ENCODE measurements at regions not wholly inside any gene's neighbourhood (a gene's known extent, or its start where the extent isn't known, plus 50 kb on each side); places are given as distances from the start of the nearest gene placed in this dataset.

- POLR2A ChIA-PET, result no interaction called here
- no peaks in the 10 kb centered on the region for H3K9me3 ChIP-seq
- CTCF ChIA-PET, result interaction anchor here (0.6 kb wide), 1 partner anchor 27 kb away, joined by 3 read pairs; no protein-coding TSS in a partner anchor
- WGBS (ENCODE audit: missing lambda C conversion rate), result 40% methylated on average over 3 of the region's 3 CpGs
- no peak overlapping the region for H3K27ac ChIP-seq
- DNase-seq (ENCODE audit: low read depth in 1 of 2, low spot score in 1 of 2) (no peak), FAIRE-seq (no peak), ATAC-seq (no peak)
- TF ChIP-seq MYC (IDR thresholded peaks at IDR 0.05; ENCODE audit: borderline replicate concordance, low read length), result no peak
- no peak for TF ChIP-seq TP53 (CRISPR knock-in tag; IDR thresholded peaks at IDR 0.05)
- no peak for TF ChIP-seq FOSB (CRISPR knock-in tag; IDR thresholded peaks at IDR 0.05)
- no peak for TF ChIP-seq EHMT2 (IDR thresholded peaks at IDR 0.05; ENCODE audit: low read depth)
- TF ChIP-seq SMC3 (IDR thresholded peaks at IDR 0.05), result no peak
- TF ChIP-seq ZSCAN20 (CRISPR knock-in tag; IDR thresholded peaks at IDR 0.05), result no peak
- no peak overlapping the region for H3K4me3 ChIP-seq
- no peak overlapping the region for H3K4me2 ChIP-seq
- H3K4me1 ChIP-seq, result no peaks in the 10 kb centered on the region
Measured at GRCh38 chr4:27711041-27711440, 850.4 kb downstream of the STIM2 start.

GRCh38 chr4:27714073-27714472 lies 853.4 kb downstream of the STIM2 start:
- 0% methylated on average over 1 of the region's 1 CpG for WGBS (ENCODE audit: missing lambda C conversion rate)
- Histone ChIP-seq H3K27ac (no peak overlapping the region), H3K4me1 (no peaks in the 10 kb centered on the region), H3K4me2 (no peak overlapping the region), H3K4me3 (no peak overlapping the region), H3K9me3 (no peaks in the 10 kb centered on the region)
- no peak for FAIRE-seq
- DNase-seq (ENCODE audit: low read depth in 1 of 2, low spot score in 1 of 2), result no peak
- no peak for TF ChIP-seq POLR2A (IDR thresholded peaks at IDR 0.05; ENCODE audit: low read length)
- TF ChIP-seq EHF (CRISPR knock-in tag; IDR thresholded peaks at IDR 0.05), result no peak
- TF ChIP-seq CEBPB (IDR thresholded peaks at IDR 0.05), result no peak
- TF ChIP-seq ELK1 (IDR thresholded peaks at IDR 0.05; ENCODE audit: low read depth, low read length), result no peak
- no peak for TF ChIP-seq HES2 (IDR thresholded peaks at IDR 0.05)
- no peak for TF ChIP-seq HOXA7 (CRISPR knock-in tag; IDR thresholded peaks at IDR 0.05)
- TF ChIP-seq ZC3H11A (IDR thresholded peaks at IDR 0.05), result no peak
- no peak for TF ChIP-seq HOXB13 (CRISPR knock-in tag; IDR thresholded peaks at IDR 0.05; ENCODE audit: low read depth)
- no peak for TF ChIP-seq HDAC2 (IDR thresholded peaks at IDR 0.05)
- TF ChIP-seq E2F6 (IDR thresholded peaks at IDR 0.05; ENCODE audit: borderline replicate concordance, low read depth), result no peak
- no peak for TF ChIP-seq POLR2AphosphoS2 (conservative IDR thresholded peaks at IDR 0.05; ENCODE audit: low read length)
- ChIA-PET CTCF (no interaction called here), POLR2A (no interaction called here)
- ATAC-seq, result no peak

- no peak overlapping the region for H3K4me3 ChIP-seq
- POLR2A ChIA-PET, result no interaction called here
- DNase-seq (ENCODE audit: low read depth in 1 of 2, low spot score in 1 of 2) (no peak), FAIRE-seq (no peak), ATAC-seq (no peak)
- H3K27ac ChIP-seq, result no peak overlapping the region
- WGBS (ENCODE audit: missing lambda C conversion rate), result 15% methylated on average over 3 of the region's 3 CpGs
- no peaks in the 10 kb centered on the region for H3K9me3 ChIP-seq
- TF ChIP-seq NR3C1 (IDR thresholded peaks at IDR 0.05), result no peak
- TF ChIP-seq RAD21 (conservative IDR thresholded peaks at IDR 0.05 in 1 of 2, IDR thresholded peaks at IDR 0.05 in 1 of 2), result no peak
- TF ChIP-seq MAFK (IDR thresholded peaks at IDR 0.05; ENCODE audit: partially characterized antibody), result no peak
- no peak for TF ChIP-seq CHD4 (IDR thresholded peaks at IDR 0.05; ENCODE audit: borderline replicate concordance)
- no peak for TF ChIP-seq PBX3 (IDR thresholded peaks at IDR 0.05)
- no peak for TF ChIP-seq POLR2A (IDR thresholded peaks at IDR 0.05; ENCODE audit: low read length)
- TF ChIP-seq KDM1A (IDR thresholded peaks at IDR 0.05; ENCODE audit: low read depth), result no peak
- no peak for TF ChIP-seq FOSL2 (IDR thresholded peaks at IDR 0.05)
- TF ChIP-seq FOSL2 (CRISPR knock-in tag; IDR thresholded peaks at IDR 0.05), result no peak
- H3K4me1 ChIP-seq, result no peaks in the 10 kb centered on the region
- CTCF ChIA-PET, result interaction anchor here (1.5 kb wide), 1 partner anchor 33 kb away, joined by 3 read pairs; no protein-coding TSS in a partner anchor
- no peak overlapping the region for H3K4me2 ChIP-seq
Measured at GRCh38 chr4:27716693-27717430, 856.2 kb downstream of the STIM2 start.
